Fibroblast of peridontal ligament (primary cell): ENCODE measurements at regions not wholly inside any gene's neighbourhood (a gene's known extent, or its start where the extent isn't known, plus 50 kb on each side); places are given as distances from the start of the nearest gene placed in this dataset.

Source experiments
- DNase-seq: peaks from one replicate; pipeline ENCODE4 v3.0.0-alpha.2; 2010; ENCODE audit errors: extremely low read depth

DNA sequence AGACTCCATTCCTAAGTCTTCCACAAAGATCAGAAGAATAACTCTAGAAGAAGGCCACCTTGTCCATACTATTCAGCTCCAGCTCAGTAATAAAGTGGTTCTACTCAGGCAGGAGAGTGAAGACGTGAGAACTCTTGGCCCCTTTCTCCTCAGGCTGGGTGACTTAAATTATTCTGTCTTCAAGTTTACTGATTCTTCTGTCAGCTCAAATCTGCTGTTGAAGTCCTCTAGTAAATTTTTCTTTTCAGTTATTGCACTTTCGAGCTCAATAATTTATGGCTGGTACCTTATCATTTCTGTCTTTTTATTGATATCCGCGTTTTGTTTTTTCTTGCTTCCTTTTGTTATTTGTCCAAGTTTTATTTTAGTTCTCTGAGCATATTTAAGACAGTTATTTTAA lies 922.3 kb upstream of the PCDH9 start:
- no peak for DNase-seq

DNA sequence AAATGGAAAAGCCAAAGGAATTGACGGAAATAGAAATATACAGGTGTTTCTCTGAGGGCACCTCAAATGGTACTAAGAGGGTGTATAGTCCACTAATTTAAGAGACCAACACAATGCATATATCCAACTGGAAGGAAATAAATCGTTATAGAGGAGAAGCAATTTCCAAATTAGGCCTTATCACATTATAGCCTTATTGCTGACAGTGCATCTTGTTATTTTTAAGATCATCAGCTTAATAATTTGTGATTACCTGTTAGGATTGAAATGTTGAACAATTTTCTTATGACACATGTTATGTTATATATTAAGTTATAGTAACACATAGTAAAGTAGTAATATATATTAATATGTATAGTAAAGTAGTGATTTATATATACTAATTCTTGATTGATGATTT lies 915.7 kb upstream of the PCDH9 start:
- no peak for DNase-seq

DNA sequence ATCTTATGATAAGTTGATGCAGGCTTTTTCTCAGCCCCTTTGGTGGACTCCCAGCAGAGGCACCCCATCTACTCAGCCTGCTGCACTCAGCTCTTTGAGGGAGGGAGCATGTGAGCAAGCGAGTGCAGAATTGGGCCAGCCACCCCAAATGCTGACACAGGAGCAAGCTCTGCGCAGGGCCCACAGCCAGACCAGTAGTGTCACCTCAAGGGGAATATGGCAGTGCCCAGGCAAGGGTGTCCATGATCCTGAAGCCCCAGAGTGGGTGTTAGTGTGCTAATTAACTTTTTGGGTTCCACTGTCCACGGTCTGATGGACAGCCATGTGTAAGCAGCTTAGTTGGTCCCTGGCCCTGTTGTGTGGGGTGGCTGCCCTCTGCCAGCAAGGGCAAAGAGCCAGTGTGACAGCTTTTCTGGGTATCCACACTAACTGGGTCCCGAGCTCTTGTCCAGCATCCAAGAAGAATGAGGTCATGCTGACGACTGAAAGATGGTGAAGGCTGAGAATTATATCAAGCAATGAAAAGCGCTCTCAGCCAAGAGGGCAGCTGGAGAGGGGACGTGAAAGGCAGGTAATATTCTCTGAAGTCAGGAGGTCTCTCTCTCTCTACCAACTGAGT lies 898.3 kb upstream of the PCDH9 start:
- no peak for DNase-seq

DNA sequence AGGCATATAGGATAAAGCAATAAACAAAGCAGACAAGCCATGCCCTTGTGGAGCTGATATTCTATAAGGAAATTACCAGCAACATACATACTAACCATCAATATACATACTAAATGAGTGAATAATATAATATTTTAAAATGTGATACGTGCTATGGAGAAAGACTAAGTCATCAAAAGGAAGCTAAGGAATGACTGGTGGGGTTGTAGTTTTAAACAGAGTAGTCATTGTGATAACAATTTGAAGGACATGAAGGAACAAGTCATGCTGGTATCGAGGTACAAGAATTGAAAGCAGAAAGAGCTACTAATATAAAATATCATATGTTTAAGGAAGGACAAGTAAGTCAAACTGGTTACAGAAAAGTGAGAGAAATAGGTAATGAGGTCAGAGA lies 894.9 kb upstream of the PCDH9 start:
- DNase-seq = no peak

DNA sequence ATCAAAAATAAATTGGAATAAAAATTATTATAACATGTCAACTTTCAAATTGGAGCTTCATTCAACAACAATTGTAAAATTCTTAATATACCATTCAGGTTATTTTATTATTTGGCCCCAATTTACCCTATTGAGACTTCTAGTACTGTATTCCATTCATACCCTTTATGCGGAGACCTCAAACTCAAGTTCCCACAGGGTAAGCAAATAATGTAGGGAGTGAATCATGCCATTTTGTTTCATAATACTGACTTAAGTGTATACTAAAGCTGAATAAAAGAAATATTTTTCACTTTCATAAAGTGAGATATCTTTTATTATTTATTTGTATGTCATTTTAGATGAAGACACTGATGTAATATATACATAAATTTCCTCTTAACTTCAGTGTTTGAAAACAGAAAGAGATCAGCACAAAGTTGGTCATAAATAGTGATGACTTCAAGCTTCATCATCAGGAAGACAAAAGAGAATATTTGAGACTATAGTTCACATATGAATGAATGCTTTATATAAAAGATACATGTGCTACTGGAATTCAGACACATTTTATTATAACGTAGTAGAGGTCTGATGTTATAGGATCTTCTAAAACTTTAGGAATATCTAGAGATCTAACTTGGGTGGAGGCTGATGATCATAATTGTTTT lies 894.4 kb upstream of the PCDH9 start:
- DNase-seq = no peak

DNA sequence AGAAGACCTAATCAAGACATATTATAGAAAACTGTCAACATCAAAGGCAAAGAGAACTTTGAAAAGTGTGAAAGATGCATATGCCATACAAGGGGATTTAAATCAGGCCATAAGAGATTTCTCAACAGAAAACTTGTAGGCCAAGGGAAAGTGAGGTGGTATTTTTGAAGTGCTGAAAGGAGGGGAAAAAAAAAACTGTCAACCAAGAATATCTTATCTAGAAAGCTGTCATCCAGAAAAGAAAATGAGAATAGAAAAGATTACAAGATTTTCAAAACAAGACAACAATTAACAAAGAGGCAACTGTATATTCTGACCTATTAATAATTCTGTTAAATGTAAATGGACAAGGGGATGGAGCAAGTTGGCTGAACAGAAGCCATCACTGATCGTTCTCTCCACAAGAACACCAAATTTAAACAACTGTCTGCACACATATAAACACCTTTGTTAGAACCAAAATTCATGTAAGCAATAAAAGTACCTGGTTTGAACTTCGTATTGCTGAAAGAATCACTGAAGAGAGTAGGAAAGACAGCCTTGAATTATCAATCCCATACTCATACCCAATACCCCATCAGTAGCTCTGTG lies 880.1 kb upstream of the PCDH9 start:
- no peak for DNase-seq

DNA sequence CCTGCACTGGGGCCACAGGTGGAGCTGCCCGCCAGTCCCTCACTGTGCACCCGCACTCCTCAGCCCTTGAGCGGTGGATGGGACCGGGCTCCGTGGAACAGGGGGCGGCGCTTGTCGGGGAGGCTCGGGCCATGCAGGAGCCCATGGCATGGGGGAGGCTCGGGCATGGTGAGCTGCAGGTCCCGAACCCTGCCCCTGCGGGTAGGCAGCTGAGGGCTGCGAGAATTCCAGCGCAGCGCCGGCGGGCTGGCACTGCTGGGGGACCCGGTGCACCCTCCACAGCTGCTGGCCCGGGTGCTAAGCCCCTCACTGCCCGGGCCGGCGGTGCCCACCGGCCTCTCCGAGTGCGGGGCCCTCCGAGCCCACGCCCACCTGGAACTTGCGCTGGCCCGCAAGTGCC lies 877.5 kb upstream of the PCDH9 start:
- no peak for DNase-seq

DNA sequence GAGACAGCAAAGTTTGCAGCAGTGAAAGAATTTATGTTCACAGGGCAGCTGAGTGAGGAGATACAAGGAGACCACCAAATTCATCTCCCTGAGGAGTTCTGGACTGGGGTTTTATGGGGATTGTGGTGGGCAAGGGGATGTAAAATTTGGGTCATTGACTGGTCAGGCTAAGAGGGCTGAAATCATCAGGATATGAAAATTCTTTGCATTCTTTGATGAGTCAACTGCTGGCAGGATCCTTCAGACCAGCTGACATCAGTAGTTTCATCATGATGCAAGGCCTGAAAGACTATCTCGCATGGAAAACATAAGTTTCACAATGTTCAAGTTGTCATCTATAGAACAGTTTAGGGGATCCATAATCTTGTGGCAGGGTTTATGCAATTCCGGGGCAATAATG lies 869.5 kb upstream of the PCDH9 start:
- DNase-seq = peak; percentile 64

DNA sequence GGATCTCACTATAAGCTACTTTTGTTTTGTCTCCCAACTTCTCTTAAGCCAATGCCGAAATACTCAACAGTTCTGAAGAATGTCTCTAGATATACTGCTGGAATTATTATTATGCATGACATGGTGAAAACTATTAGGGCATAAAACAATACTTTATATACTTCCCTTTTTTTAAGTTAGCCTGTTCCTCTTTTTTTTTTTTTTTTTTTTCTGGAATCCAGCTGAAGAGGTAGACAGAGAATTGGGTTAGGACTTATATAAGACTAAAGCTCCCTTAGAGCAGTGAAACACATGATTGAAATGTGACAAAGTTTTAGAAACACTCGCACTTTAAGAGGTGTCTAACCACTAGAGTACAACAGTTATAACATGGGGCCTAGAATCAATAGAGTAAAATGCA lies 850.9 kb upstream of the PCDH9 start:
- no peak for DNase-seq

DNA sequence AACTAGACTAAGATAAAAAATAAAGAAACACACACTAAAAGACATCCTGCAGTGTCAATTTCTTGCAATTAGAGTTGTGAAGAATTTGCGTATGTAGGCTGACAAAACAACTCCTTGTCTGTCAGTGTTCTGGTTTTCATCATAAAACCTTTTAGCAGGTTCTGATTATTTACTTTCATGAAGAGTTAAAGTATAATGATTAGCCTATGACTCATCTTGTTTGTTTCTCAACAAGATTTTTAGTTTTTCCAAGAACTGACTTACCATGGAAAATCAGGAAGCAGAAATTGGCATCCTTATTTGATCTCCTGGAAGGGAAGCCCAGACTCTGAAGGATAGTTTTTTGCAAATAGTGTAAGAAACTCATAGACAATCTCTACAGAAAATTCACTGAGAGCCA lies 848.7 kb upstream of the PCDH9 start:
- no peak for DNase-seq

DNA sequence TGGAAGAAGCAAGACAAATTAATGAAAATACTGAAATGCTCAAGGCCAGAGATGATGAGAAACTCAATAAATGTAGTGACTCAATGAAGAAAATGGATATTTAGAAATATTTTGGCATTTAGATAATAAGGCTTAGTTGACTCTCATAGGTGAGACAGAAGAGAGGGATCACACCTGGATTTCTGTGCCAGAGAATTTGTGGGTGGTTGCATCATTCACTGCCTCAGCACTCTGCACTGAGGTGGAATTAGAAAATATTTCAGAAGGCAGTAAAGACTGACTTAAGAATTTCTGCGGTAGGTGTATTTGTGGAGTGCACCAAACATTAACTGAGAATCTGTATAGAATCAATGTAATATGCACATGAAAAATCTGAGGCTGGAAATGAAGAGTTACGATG lies 848.3 kb upstream of the PCDH9 start:
- no peak for DNase-seq

DNA sequence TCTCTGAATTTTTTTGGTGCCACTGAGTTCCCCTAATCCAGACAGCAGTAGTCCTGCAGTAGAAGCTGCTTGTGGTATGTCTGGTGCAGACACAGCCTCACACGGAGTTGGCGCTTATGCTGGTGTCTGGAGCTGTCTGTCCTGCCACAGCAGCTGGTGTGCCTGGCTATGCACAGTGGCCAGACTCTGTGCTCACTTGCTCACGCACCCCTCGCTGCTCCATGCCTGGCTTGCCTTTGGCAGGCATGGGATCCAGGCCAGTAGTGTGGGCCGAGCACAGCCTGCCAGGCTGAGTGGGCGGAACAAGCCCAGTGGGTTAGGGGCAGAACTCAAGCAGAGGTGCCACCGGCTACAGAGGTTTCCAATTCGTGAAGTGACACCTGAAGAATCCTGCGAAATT lies 845.9 kb upstream of the PCDH9 start:
- DNase-seq = no peak

DNA sequence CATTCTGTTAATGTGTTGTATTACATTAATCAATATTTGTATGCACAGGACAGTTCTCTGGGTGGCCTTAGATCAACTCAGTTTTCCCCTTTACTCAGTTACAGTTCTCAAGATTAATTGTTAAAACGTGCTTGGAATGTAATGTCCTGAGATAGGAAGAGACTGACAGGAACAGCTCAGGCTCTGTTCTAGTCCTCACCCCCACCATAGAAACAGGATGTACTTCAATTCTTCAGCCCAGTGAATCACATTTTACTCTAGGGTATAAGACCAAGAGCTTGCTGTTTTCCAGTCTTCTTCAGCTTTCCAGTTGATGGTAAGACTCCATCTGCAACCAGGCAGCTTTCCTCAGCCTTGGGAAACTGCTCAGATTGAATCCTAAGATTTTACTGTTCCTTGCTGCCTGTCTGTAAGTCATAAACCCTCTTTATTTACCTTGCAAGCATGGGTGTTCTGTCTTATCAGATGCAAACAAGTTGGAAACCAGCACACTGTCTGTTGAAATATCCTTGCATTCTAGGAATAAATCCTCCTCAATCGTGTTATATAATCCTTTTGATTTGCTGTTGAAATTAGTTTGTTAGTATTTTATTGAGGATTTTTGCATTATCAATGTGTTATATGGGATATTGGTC lies 836.9 kb upstream of the PCDH9 start:
- no peak for DNase-seq

DNA sequence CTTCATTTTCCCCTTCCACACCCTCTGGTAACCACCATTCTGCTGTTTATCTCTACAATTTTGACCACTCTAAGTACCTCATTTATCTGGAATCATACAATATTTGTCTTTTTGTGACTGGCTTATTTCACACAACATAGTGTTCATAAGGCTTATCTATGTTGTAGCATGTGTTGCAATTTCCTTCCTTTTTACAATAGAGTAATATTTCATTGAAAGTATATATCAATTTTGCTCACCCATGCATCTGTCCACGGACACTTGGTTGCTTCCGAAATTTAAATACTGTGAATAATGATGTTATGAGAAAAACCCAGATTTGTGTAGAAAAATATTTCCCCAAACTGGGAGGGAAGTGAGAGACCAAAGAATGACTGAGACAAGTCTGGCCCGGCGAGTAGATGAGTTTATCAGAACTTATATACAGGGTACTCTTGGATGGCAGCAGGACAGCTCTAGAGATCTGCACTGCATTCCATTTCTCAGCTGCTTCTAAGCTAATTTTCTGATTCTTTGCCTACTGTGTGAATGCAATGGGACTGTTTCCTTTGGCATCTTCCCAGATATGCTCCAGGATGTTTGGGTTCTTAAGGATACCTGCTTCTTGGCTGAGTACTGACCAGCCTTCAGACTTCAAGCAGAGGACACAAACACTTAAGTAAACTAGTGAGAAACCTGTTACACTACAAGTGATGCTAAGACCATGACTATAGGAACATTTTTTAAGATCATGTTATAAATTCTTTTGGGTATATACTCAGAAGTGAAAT lies 834.0 kb upstream of the PCDH9 start:
- DNase-seq = no peak

DNA sequence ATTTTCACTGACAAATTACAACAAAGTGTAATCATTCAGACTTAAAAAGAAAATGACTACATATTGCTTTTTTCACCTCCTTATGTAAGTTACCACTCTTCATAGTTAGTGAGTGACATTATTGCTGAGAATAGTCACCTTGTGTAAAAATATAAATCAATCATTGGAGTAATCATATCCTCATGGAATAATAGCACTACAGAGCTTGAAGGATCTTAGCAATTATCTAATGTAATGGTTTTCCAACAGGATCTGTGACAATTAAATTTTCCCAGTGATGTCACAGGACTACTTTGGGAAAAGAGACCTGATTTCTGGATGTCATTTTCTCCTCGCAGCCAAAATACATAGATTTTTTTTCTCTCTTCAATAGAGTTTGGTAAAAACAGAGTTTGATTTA lies 833.0 kb upstream of the PCDH9 start:
- no peak for DNase-seq

DNA sequence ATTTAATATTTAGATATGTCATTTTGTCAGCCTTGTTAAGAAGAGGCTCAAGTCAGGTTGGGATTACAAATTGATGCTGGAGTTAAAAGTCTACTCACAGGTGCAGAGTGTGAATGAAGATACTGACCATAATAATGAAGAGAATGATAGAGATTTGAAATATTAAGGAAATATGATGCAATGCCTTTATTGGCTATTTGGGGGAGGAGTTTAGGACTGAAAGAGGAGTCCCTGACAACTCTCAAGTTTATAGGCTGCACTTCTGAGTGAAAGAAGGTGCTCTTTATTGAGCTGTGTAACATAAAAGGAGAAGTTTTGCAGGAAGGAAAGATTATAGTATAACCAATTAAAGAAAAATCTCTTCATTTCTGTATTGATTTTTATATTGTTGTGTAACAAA lies 827.7 kb upstream of the PCDH9 start:
- DNase-seq = no peak

DNA sequence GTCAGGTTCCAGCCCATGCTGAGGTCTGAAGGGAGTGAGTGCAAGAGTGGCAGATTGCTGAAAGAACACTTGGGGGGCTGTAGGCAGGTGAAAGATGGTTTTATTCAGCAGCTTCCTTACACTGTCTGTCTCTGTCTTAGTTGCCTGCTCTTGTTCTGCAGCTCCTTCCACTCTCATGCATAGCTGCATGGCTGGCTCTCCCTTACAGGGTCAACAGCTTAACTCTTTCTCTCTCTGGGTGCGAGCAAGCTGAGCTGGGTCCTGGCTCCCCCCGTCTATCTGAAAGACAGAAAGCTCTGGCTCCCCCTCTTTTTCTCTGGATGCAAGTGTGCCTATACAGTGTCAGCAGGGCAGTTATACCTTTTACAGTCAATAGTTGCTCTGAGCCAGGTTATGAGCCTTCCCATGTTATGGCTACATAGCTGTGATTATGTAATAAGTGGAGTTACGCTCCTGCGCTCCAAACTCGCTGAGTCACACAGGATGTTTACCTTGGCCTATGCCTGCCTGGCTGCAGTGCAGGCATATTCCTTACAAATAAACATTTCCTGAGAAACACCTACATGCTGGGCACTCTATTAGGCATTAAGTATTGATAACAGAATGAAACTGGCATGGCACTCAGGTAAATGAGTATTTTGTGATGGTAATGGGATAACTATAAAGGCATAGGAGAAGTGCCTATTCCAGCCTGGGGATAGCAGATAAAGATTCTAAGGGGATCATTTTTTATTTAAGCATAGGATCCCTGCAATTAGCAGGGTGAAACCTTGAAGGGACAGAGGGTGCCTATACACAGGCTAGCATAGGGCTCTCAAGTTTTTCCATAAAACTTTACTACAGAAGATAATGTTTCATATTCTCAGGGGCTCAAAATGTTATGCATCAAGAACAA lies 826.9 kb upstream of the PCDH9 start:
- no peak for DNase-seq

DNA sequence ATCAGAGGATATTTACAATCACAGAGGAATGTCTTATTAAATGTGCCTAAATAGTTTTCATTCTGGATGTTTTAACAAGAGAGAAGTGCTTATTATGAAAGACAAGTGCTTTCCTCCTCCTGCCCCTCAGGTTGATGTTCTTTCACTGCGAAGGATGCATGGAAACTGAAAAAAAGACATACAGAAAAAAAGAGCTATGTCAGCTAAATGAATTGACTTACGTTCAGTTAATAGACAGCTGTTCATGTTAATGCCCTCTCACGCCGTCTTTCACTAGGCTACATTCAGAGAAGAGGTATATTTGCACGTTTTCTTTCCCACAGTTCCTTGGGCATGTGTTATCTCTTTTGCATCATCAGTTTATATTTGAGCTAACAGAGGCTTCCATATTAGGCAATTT lies 821.8 kb upstream of the PCDH9 start:
- no peak for DNase-seq

DNA sequence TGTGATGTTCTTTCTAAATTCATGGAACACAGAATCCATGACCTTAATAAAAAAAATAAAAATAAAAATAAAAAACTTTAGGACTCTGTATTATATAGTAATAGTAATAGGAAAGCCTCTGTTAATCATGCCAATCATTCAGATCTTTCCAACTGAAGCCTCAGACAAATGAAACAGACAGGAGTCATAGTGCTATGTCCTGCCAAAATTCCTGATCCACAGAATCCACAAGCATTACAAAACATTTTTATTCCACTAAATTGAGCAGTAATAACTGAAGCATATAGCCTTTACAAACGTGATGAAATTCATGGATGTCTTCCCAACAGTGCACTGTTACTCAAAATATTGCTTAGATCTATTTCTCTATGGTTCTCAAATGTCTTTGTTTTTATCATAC lies 820.6 kb upstream of the PCDH9 start:
- peak; percentile 1 for DNase-seq

DNA sequence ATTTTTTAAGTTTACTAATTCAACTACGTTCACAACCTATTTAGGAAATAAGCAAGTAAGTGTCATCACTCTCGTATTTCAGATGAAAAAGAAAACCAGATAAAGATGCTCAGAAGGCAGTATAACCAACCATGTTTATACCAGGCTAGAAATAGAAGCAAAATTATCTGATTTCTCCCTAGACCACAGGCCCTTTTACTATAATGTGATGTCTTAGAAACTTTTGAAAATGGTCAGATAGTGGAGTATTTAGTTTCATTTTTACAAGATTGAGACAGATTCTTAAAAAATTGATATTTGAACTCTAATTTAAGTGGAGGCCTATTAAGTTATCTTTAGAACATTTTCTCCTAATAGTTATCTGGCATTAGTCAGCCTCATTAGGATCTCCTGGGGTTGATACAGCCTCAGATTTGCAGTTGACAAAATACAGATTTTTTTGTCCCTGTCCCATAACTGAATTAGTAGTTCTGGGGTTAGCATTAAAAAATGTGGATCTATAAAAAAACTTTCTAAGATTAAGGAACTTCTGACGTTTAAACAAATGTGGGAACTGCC lies 818.7 kb upstream of the PCDH9 start:
- no peak for DNase-seq

DNA sequence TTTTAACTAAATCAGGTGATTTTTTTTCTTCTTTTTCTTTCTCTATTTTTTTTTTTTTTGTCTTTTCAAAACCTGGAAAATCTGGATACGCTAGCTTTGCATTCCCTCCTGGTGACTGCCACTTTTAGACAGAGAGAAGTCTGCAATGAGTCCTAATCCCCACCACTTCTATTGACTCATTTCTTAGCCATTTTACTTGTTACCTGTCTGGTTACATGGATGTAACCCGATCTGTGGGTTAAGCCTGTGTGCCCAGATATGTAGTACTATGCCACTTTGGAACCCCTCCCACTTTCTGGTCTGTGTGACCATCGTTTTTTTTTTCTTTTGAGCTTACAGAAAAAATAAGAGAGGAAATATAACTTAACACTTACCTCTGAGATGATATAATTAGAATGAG lies 817.8 kb upstream of the PCDH9 start:
- DNase-seq = no peak
